SKM-1 treated with dmso at 0.1 percent for 144 hours (cell line): ENCODE measurements at regions not wholly inside any gene's neighbourhood (a gene's known extent, or its start where the extent isn't known, plus 50 kb on each side); places are given as distances from the start of the nearest gene placed in this dataset.

Experiments used
- DNase-seq: peaks from one replicate; lab custom pipeline; 2025; ENCODE audit not compliant: unreplicated experiment; lab: John Stamatoyannopoulos, UW

DNA sequence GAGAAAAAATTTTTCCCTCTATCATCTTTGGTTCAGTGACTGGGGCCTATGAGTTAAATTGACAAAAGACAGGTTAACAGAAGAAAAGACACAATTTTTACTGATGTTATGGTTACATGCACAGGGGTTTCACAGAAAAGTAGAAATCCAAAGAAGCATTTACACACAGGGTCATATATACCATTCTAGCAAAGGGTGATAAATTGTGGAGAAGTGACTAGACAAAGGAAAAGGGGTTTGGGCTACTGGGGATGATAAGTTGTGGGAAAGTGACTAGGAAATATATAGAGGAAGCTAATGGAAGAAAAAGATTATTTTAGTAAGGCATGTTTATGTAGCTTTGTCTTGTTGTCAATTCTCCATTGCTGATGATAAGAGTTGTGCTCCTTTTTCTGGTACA lies 276.7 kb upstream of the JARID2 start:
- DNase-seq: no peak

DNA sequence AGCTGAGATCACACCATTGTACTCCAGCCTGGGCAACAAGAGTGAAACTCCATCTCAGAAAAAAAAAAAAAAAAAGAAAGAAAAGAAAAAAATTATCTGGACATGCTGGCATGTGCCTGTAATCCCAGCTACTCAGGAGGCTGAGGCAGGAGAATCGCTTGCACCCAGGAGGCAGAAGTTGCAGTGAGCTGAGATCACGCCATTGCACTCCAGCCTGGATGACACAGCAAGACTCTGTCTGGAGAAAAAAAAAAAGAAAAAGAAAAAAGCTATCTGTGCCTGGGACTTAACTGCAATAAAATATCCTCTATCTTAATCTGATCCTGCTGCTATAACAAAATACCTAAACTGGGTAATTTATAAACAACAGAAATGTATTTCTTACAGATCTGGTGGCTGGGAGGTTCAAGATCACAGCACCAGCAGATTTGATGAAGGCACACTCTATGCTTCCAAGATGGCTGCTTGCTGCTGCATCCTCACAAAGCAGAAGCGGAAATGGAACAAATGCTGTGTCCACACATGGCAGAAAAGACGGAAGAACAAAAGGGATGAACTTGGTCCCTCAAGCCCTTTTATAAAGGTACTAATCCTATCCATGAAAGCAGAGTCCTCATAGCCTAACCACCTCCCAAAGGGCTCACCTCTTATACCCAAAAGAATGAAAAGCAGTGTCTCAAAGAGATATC lies 273.3 kb upstream of the JARID2 start:
- DNase-seq: no peak

DNA sequence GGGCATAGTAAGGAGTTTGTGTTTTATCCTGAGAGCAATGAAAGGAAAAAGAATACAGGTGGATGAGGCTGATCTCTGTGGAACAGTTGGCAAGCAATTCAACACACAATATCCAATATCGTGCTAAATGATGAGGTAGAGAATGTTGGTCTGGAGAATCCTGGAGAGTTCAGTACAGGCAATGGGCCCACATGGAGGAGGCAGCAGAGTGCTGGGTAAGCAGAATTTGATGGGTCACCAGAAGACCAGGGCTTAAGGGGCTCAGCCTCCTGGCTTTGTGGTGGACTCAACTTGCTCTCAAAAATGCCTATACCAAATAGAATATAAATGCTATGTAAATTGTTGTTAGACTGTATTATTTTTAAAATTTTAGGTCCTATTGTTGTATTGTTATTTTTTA lies 271.5 kb upstream of the JARID2 start:
- no peak for DNase-seq

GRCh38 chr6:14974792-14975470 lies 270.9 kb upstream of the JARID2 start:
- no peak for DNase-seq

- DNase-seq: no peak
Measured at GRCh38 chr6:14975471-14975817, 270.4 kb upstream of the JARID2 start.

GRCh38 chr6:14977747-14978382 lies 268.0 kb upstream of the JARID2 start:
- no peak for DNase-seq

DNA sequence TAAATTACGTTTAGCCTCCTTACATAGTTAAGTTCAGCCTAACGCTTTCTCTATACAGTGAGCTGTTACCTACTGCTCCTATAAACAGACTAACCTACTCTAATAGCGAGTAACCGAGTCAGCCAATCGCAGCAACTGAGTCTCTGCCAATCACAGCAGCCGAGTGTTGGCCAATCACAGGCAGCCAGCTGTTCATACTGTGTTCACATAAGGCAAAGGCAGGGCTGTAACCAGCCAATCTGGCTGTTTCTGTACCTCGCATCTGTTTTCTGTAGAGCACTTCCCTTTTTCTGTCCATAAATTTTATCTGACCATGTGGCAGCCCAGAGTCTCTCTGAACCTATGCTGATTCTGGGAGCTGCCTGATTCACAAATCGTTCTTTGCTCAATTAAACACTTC lies 263.9 kb upstream of the JARID2 start:
- peak; percentile 37 for DNase-seq

- DNase-seq: no peak
Measured at GRCh38 chr6:14983599-14984518, 262.0 kb upstream of the JARID2 start.

DNA sequence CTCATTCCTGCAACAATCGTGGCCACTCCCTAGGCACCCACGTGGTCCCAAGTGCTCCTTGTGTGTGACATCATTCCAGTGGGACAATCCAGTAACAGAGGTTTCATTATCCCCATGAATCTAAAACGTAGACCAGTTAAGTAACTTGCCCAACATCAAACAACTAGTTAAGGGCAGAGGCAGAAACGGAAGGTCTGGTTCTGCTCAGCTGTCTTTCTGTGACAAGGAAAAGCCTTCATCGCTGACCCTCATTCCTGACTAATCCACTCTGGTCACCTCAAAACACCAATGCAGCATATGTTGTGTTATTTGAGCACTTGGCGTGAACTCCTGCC lies 261.4 kb upstream of the JARID2 start:
- no peak for DNase-seq

- DNase-seq: no peak
Measured at GRCh38 chr6:14985366-14985765, 260.5 kb upstream of the JARID2 start.

GRCh38 chr6:14986370-14986769 lies 259.5 kb upstream of the JARID2 start:
- no peak for DNase-seq

DNA sequence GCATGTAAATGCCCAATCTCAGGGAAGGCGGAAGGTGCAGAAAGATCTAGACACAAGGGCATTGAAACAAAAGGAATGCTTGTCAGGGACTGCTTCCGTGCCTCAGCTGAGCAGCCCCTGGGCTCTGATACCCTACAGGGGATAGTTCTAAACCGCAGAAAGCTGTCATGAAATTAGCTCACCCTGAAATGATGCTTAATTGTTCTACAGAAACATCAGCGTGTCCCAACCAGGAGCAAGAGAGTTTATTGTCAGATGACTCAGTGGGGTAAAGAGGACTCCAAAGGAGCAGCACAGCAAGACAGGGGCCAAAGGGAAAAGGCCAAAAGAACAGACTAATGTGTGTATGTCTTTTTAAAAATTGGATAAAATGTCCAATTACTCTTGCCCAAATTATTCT lies 258.4 kb upstream of the JARID2 start:
- DNase-seq: no peak

GRCh38 chr6:14992382-14992781 lies 253.5 kb upstream of the JARID2 start:
- DNase-seq: no peak

DNA sequence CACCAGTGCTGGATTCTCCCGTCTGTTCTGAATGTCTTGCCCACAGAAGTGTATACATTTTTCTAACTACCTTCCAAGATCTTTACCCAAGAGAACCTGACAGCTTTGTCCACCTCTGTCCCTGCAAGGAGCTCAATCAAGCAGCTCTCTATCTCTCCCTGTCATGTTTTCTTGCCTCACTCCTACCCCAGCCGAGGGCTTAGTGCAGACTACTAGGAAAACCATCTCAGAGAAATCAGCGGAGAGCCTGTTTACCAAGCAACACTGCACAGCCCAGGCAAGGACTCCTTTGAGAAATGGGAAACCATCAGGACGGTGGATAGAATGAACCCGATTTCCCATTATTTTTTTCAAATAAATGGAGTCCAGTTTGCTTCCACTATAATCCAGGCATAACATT lies 250.7 kb upstream of the JARID2 start:
- DNase-seq: no peak

GRCh38 chr6:14995966-14996602 lies 249.8 kb upstream of the JARID2 start:
- no peak for DNase-seq

DNA sequence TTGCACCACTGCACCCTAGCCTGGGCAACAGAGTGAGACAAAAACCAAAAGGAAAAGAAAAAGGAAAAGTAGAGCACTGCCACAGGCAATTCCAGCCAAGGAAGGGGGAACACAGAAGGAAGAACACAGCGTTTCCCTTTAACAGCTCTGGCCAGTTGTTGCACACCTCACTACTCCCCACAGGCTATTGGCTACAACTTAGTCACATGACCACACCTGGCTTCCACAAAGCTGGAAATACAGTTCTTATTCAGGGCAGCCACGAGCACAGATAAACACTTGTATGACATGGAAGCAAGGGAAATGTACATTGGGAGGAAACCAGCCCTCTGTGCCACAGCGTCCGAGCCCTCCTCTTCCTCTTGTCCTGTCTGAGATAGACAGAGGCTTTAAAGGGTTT lies 249.0 kb upstream of the JARID2 start:
- DNase-seq: no peak

DNA sequence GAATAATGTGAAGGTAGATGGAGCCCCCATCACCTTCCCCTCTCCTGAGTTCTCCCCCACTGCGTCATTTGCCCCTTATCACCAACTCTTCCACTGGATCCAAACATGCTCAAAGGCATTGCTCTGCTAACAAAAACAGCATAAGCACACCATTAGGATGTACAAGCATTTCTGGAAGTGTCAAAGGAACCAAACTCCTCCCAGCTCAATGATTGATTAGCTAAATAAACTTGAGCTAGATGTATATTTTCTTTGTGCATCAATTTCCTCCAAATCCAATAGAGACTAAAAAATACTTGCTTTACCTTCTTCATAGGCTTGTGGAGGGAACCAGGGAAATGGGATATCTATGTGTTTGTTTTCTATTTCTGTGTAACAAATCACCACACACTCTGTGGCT lies 248.4 kb upstream of the JARID2 start:
- no peak for DNase-seq

DNA sequence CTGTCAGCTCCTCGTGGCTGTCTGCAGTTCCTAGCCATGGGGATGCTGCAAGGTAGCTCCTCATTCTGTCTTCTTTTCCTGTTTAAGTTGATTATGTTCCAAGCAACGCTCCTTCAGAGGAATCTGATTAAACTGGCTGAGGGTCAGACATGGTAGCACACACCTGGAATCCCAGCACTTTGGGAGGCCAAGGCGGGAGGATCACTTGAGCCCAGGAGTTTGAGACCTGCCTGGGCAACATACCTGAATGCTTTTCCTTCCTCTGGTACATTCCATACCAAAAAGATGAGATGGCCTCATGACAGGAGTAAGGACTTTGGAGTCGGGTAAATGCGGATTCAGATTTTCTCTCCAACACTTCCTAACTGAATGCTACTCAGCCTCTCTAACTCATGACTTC lies 246.8 kb upstream of the JARID2 start:
- no peak for DNase-seq

DNA sequence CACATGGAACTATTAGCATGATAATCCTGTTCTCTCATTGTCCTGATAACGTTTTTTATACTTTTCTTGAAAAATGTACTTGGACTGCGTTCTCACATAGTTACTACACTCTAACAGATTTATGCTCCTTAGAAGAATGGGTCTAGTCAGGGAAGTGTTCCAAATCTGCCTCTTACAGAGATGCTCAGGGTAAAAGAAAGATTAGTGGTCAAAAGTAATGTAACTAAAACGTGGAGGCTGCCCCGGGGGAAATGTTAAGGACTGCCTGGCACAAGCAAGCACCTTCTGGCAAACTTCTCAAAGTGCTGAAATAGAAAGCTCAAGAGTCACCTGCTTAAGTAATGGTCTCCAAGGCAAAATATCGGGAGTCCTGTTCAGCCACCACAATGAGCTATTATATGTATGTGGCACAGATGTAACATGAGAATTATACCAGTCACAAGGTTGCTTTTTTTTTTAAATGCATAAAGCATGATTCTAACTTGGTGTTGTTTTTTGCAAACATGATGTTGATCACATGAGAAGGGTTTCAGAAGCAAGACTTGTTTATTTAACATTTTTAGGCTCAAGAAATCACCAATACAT lies 244.5 kb upstream of the JARID2 start:
- no peak for DNase-seq

DNA sequence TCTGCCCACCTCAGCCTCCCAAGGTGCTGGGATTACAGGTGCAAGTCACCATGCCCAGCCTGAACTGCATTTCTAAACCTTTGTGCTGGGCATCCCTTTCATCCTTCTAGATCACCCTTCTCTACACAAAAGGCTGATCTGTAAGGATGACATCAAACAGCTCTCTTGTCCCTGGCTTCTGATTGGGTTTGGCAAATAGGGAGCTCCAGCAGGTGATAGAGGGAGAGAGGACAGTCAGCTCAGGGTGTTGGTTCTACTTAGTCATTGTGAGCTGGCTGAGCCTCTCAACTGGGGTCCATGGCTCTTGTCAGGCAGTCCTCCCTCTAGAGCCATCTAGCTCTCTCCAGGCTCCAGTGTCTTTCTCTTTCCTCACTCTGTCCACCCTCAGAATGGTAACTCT lies 237.6 kb upstream of the JARID2 start:
- DNase-seq: no peak

GRCh38 chr6:15014958-15015357 lies 230.9 kb upstream of the JARID2 start:
- no peak for DNase-seq
